ENCODE measurements at regions not wholly inside any gene's neighbourhood (a gene's known extent, or its start where the extent isn't known, plus 50 kb on each side); places are given as distances from the start of the nearest gene placed in this dataset.

DNA sequence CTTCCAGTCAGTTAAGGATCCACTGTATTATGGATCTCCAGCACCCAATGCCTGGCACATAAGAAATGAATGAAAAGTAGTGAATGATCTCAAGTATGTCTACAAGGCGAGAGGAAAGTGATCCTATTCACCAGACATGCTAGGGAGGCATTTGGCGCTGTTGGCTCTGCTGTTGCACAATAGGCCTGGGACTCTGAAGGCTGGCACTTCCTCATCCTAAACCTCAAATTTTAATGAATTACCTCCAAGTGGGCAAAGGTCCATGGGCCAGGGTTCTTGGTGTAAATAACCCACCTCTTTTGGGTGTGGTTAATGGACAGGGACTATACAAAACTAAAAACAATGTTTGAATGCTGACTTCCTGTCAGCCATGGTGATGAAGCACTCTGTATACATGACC is 173.4 kb upstream of the PZP start:
- Mint-ChIP-seq H3K4me1 (peaks cover 0 to 7% of the 10 kb centered on the region in 2 experiments; a peak in 3 of 4 replicates), H3K9me3 (no peaks in the 10 kb centered on the region), H3K27me3 (ENCODE audit: low read depth) (no peaks in the 10 kb centered on the region; the same call in 1 of the 2 replicates), H3K27ac (no peak overlapping the region), H3K4me3 (no peak overlapping the region), H3K36me3 (ENCODE audit: insufficient read depth in 1 of 3, low read depth in 3 of 3) (no peaks in the 10 kb centered on the region)
- no peak overlapping the region for H3K9ac ChIP-seq (ENCODE audit: extremely low read depth, insufficient read length, low read length)
- H3K4ac ChIP-seq (ENCODE audit: low read depth, low read length): no peak overlapping the region
- no peaks in the 10 kb centered on the region for H3K4me1 ChIP-seq (ENCODE audit: insufficient read depth, low read length)
- no CpG with 5 or more reads among the region's 2 CpGs for WGBS (ENCODE audit: extremely low coverage, insufficient read length, low lambda C conversion rate)
- H2BK12ac ChIP-seq (ENCODE audit: insufficient read length, low read depth, low read length): no peak overlapping the region
- DNase-seq: no peak
- no peak overlapping the region for H3K14ac ChIP-seq (ENCODE audit: insufficient read depth, low read length)
- H3K79me2 ChIP-seq (ENCODE audit: insufficient read depth, low read length): no peaks in the 10 kb centered on the region
- no peak overlapping the region for H2BK5ac ChIP-seq (ENCODE audit: insufficient read length, low read length)
- H3T11ph ChIP-seq (ENCODE audit: low read length): no peak overlapping the region
- no peak for TF ChIP-seq CTCF (conservative IDR thresholded peaks at IDR 0.05)
- no peaks in the 10 kb centered on the region for H3K23me2 ChIP-seq (ENCODE audit: insufficient read length, low read depth, low read length, poor library complexity, severe bottlenecking)
- H3K18ac ChIP-seq (ENCODE audit: insufficient read length, low read depth, low read length): no peak overlapping the region
- H4K91ac ChIP-seq (ENCODE audit: insufficient read length, low read depth, low read length): no peak overlapping the region
- no peak overlapping the region for H3K4me2 ChIP-seq (ENCODE audit: insufficient read depth, insufficient read length, low read length)
- no peak overlapping the region for H4K8ac ChIP-seq (replicated peaks; ENCODE audit: insufficient read length, low read depth, low read length)
- H3K9me3 ChIP-seq (ENCODE audit: control insufficient read depth, low read depth, low read length): no peaks in the 10 kb centered on the region
- no peak overlapping the region for H2AK5ac ChIP-seq (ENCODE audit: insufficient read length, low read length)
- H4K20me1 ChIP-seq (ENCODE audit: control insufficient read depth, insufficient read depth, insufficient read length): peaks cover 3% of the 10 kb centered on the region
- H3K27me3 ChIP-seq (ENCODE audit: insufficient read depth, low read length): no peaks in the 10 kb centered on the region
- H3K27ac ChIP-seq (ENCODE audit: insufficient read length, low read depth, low read length): no peak overlapping the region
- no peak overlapping the region for H2BK15ac ChIP-seq (ENCODE audit: low read depth, low read length)
- H2BK20ac ChIP-seq (ENCODE audit: low read depth, low read length, poor library complexity, severe bottlenecking): no peak overlapping the region
- no peak overlapping the region for H3K56ac ChIP-seq (ENCODE audit: insufficient read length, low read depth, low read length)
- no peaks in the 10 kb centered on the region for H3K79me1 ChIP-seq (ENCODE audit: insufficient read depth, low read depth, low read length, poor library complexity, severe bottlenecking)
- H4K5ac ChIP-seq (ENCODE audit: insufficient read length, low read depth, low read length): no peak overlapping the region
- H2BK120ac ChIP-seq (ENCODE audit: low read depth, low read length, poor library complexity, severe bottlenecking): no peak overlapping the region
- no peak overlapping the region for H2AFZ ChIP-seq (ENCODE audit: low read length)
- no peak overlapping the region for H3K23ac ChIP-seq (ENCODE audit: insufficient read length, low read depth, low read length)

All from H9 (cell line).